ENCODE measurements at regions not wholly inside any gene's neighbourhood (a gene's known extent, or its start where the extent isn't known, plus 50 kb on each side); places are given as distances from the start of the nearest gene placed in this dataset.
A peak's percentile ranks its signal among the peaks of the same experiment; 100 is the strongest.

DNA sequence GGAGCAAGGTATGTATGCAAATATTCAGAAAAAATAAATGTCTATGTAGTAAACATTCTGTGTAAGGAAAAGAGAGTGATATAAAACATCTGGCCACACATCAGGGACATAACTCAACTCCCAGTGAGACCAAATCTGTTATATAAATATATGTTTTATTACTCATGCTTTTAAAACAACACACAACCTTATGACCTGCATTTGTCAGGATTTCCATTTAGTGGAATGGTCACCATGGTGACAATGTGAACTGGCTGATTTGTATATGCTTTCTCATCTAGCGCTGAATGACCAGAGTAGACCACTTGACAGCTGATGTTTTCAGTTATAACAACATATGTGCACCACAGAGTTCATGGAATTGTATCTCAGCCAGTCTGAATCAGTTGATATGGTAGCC, 551.7 kb downstream of the HTR7 start:
- no peaks in the 10 kb centered on the region for H3K4me1 ChIP-seq (ENCODE audit: control insufficient read depth, insufficient read depth, low read length)
- H3K27me3 ChIP-seq (ENCODE audit: control insufficient read depth, insufficient read depth, low read length), result no peaks in the 10 kb centered on the region
- H3K9me3 ChIP-seq (replicated peaks; ENCODE audit: control insufficient read depth, low read depth, low read length), result peaks cover 2% of the 10 kb centered on the region
- H3K4me3 ChIP-seq (ENCODE audit: low read length), result no peak overlapping the region
- peak; percentile 96 for DNase-seq
- no peaks in the 10 kb centered on the region for H3K36me3 ChIP-seq (ENCODE audit: control insufficient read depth, insufficient read depth, low read length)
- WGBS (ENCODE audit: insufficient coverage), result 40% methylated on average over 1 of the region's 1 CpG
- H3K27ac ChIP-seq (ENCODE audit: low read length), result peak overlapping the region; percentile 77

DNA sequence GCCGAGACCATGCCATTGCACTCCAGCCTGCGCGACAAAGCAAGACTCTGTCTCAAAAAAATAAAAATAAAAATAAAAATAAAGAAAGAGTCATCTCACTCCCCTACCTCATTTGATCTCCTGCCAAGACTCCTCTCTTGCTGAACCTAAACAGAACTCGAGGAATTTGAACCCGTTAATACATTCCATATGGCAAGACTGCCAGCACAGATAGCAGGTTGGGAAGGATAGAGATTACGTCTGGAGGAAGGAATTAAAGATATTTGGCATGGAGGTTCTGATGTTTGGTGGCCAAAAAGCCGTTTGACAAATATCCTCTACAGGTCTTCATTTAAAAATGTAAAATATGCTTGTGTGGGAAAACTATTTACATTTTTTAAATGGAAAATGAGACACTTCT, 549.6 kb downstream of the HTR7 start:
- WGBS (ENCODE audit: insufficient coverage), result no CpG with 5 or more reads among the region's 7 CpGs
- no peak overlapping the region for H3K27ac ChIP-seq (ENCODE audit: low read length)
- H3K4me3 ChIP-seq (ENCODE audit: low read length), result no peak overlapping the region
- peaks cover 2% of the 10 kb centered on the region for H3K9me3 ChIP-seq (replicated peaks; ENCODE audit: control insufficient read depth, low read depth, low read length)
- H3K4me1 ChIP-seq (ENCODE audit: control insufficient read depth, insufficient read depth, low read length), result no peaks in the 10 kb centered on the region
- DNase-seq, result peak; percentile 80
- H3K27me3 ChIP-seq (ENCODE audit: control insufficient read depth, insufficient read depth, low read length), result no peaks in the 10 kb centered on the region
- H3K36me3 ChIP-seq (ENCODE audit: control insufficient read depth, insufficient read depth, low read length), result no peaks in the 10 kb centered on the region

DNA sequence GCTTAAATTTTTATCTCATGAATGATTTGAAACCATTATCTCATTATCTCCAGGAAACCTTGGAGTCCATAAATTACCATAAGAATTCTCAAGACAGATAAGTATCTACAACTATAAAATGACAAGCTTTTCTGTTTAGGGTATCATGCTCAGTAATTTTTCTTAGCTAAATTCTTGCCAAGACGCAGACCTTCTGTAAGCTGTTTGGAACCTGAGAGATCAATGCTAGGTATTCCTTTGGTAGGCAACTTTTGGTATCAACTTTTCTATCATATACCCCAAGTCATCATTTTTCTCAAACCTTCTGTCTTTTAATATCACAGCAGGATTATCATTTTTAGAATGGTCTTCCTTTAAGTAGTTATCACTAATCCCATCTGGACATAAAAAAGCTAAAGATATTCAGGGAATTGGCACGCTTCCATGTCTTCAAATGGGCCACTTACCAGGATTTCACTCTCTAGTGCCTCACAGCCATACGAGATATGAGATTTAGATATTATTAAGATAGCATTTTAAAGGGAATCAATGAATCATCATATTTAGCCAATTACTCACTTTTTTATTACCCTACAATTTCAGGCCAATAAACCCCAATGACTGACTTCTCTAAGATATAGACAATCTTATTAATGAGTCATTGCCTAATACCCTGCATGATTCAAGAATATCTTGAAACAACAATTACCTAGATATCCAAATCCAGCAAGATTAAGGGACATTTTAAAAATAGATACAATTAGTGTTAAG, 544.1 kb downstream of the HTR7 start:
- no peak for DNase-seq
- H3K4me1 ChIP-seq (ENCODE audit: control insufficient read depth, insufficient read depth, low read length), result no peaks in the 10 kb centered on the region
- peaks cover 2% of the 10 kb centered on the region for H3K9me3 ChIP-seq (replicated peaks; ENCODE audit: control insufficient read depth, low read depth, low read length)
- no CpG with 5 or more reads among the region's 3 CpGs for WGBS (ENCODE audit: insufficient coverage)
- no peaks in the 10 kb centered on the region for H3K27me3 ChIP-seq (ENCODE audit: control insufficient read depth, insufficient read depth, low read length)
- no peaks in the 10 kb centered on the region for H3K36me3 ChIP-seq (ENCODE audit: control insufficient read depth, insufficient read depth, low read length)
- H3K4me3 ChIP-seq (ENCODE audit: low read length), result no peak overlapping the region
- no peak overlapping the region for H3K27ac ChIP-seq (ENCODE audit: low read length)

- Histone ChIP-seq H3K36me3 (ENCODE audit: control insufficient read depth, insufficient read depth, low read length) (no peaks in the 10 kb centered on the region), H3K27me3 (ENCODE audit: control insufficient read depth, insufficient read depth, low read length) (no peaks in the 10 kb centered on the region), H3K4me1 (ENCODE audit: control insufficient read depth, insufficient read depth, low read length) (no peaks in the 10 kb centered on the region), H3K4me3 (ENCODE audit: low read length) (no peak overlapping the region), H3K27ac (ENCODE audit: low read length) (no peak overlapping the region), H3K9me3 (replicated peaks; ENCODE audit: control insufficient read depth, low read depth, low read length) (no peaks in the 10 kb centered on the region)
- no peak for DNase-seq
- 83% methylated on average over 1 of the region's 1 CpG for WGBS (ENCODE audit: insufficient coverage)
Observed at GRCh38 chr10:90314718-90315117, 543.1 kb downstream of the HTR7 start.

DNA sequence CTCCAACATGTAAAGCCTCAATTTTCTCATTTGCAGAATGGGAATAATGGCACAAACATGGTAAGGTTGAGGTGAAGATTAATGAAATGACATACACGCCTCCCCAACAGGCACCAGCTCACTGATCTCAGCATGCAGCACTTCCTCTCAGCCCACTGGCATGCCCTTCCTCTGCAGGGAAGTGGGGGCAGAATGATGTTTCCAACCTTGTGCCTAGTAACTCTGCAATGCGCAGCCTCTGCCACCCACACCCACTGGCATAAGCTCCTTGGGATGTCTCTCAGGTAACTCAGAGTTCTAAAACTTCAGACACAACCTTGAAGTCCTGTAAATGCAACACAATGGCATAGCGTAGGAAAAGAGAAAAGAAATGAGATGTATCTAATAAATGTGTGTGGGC, 540.7 kb downstream of the HTR7 start:
- Histone ChIP-seq H3K36me3 (ENCODE audit: control insufficient read depth, insufficient read depth, low read length) (no peaks in the 10 kb centered on the region), H3K4me1 (ENCODE audit: control insufficient read depth, insufficient read depth, low read length) (no peaks in the 10 kb centered on the region), H3K9me3 (replicated peaks; ENCODE audit: control insufficient read depth, low read depth, low read length) (no peaks in the 10 kb centered on the region), H3K27ac (ENCODE audit: low read length) (no peak overlapping the region), H3K27me3 (ENCODE audit: control insufficient read depth, insufficient read depth, low read length) (no peaks in the 10 kb centered on the region), H3K4me3 (ENCODE audit: low read length) (no peak overlapping the region)
- no peak for DNase-seq
- WGBS (ENCODE audit: insufficient coverage), result no CpG with 5 or more reads among the region's 3 CpGs

- H3K27me3 ChIP-seq (ENCODE audit: control insufficient read depth, insufficient read depth, low read length), result no peaks in the 10 kb centered on the region
- no peaks in the 10 kb centered on the region for H3K9me3 ChIP-seq (replicated peaks; ENCODE audit: control insufficient read depth, low read depth, low read length)
- no peaks in the 10 kb centered on the region for H3K36me3 ChIP-seq (ENCODE audit: control insufficient read depth, insufficient read depth, low read length)
- no peak overlapping the region for H3K27ac ChIP-seq (ENCODE audit: low read length)
- no peak overlapping the region for H3K4me3 ChIP-seq (ENCODE audit: low read length)
- H3K4me1 ChIP-seq (ENCODE audit: control insufficient read depth, insufficient read depth, low read length), result no peaks in the 10 kb centered on the region
- DNase-seq, result no peak
- 55% methylated on average over 1 of the region's 2 CpGs for WGBS (ENCODE audit: insufficient coverage)
Observed at GRCh38 chr10:90318659-90319058, 539.2 kb downstream of the HTR7 start.

DNA sequence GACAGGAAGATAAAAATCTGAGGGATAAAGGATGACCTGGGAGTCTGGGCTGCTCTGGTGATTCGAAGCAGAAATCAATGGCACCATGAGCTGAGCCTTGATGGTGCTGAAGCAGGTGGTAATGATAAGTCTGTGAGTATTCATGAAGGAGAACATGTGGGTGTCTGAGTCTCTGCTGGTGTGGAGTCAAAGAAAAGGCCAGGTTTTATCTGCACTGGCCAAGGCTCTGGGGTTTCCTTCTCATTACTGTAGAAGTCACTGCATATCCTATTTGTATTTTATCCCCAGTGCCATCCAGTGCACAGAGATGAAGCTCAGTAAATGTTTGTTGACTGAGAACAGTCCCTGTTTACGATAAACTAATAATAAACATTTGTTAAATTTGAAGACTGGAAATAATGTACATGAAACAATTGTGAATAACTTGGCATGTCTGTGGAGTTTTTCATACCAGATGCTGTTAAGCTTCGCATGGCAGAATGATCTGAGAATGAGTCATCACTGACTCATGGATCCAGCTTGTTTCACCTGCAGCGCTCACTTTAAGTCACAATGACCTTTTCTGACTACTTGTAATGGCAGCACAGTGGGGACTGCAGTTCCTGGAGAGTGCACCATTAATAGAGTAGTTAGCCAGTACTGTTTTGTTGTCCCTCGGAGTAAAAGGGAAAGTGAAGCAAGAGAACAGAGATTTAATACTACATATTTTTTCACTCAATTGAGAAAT, 538.5 kb downstream of the HTR7 start:
- Histone ChIP-seq H3K9me3 (replicated peaks; ENCODE audit: control insufficient read depth, low read depth, low read length) (no peaks in the 10 kb centered on the region), H3K36me3 (ENCODE audit: control insufficient read depth, insufficient read depth, low read length) (no peaks in the 10 kb centered on the region), H3K4me1 (ENCODE audit: control insufficient read depth, insufficient read depth, low read length) (no peaks in the 10 kb centered on the region), H3K27me3 (ENCODE audit: control insufficient read depth, insufficient read depth, low read length) (no peaks in the 10 kb centered on the region), H3K4me3 (ENCODE audit: low read length) (no peak overlapping the region), H3K27ac (ENCODE audit: low read length) (no peak overlapping the region)
- WGBS (ENCODE audit: insufficient coverage), result 56% methylated on average over 2 of the region's 5 CpGs
- peak; percentile 44 for DNase-seq

- Histone ChIP-seq H3K27ac (ENCODE audit: low read length) (no peak overlapping the region), H3K36me3 (ENCODE audit: control insufficient read depth, insufficient read depth, low read length) (no peaks in the 10 kb centered on the region), H3K27me3 (ENCODE audit: control insufficient read depth, insufficient read depth, low read length) (no peaks in the 10 kb centered on the region), H3K4me1 (ENCODE audit: control insufficient read depth, insufficient read depth, low read length) (no peaks in the 10 kb centered on the region), H3K9me3 (replicated peaks; ENCODE audit: control insufficient read depth, low read depth, low read length) (no peaks in the 10 kb centered on the region), H3K4me3 (ENCODE audit: low read length) (no peak overlapping the region)
- WGBS (ENCODE audit: insufficient coverage), result no CpG with 5 or more reads among the region's 3 CpGs
- no peak for DNase-seq
Observed at GRCh38 chr10:90321132-90321816, 536.6 kb downstream of the HTR7 start.

- no CpG with 5 or more reads among the region's 2 CpGs for WGBS (ENCODE audit: insufficient coverage)
Observed at GRCh38 chr10:90326498-90327267, 531.2 kb downstream of the HTR7 start.

DNA sequence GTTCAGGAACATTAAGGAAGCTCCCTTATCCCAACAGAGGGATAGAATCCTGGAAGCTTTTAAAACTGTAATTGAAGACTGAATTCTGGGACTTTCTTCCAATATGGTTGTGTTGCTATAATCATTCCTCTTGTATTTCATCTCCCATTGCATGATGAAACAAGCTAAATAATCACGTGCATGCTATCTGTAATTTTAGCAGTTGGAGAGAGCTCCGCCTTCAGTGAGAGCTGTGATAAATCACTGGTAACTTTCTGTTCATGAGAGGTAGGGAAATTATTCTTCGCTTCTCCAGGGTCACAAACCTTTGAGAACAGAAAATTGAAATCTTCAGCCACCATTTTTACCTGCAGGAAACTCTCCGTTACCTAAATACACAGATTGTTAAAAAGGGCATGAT, 530.2 kb downstream of the HTR7 start:
- DNase-seq, result no peak

More at GRCh38 chr10:90326498-90327267, 531.2 kb downstream of the HTR7 start:
- no peak overlapping the region for H3K27ac ChIP-seq (ENCODE audit: low read length)
- H3K4me3 ChIP-seq (ENCODE audit: low read length), result no peak overlapping the region
- H3K4me1 ChIP-seq (ENCODE audit: control insufficient read depth, insufficient read depth, low read length), result no peaks in the 10 kb centered on the region
- no peak for DNase-seq
- H3K36me3 ChIP-seq (ENCODE audit: control insufficient read depth, insufficient read depth, low read length), result no peaks in the 10 kb centered on the region
- H3K27me3 ChIP-seq (ENCODE audit: control insufficient read depth, insufficient read depth, low read length), result no peaks in the 10 kb centered on the region
- no peaks in the 10 kb centered on the region for H3K9me3 ChIP-seq (replicated peaks; ENCODE audit: control insufficient read depth, low read depth, low read length)

More for the DNA sequence above, 530.2 kb downstream of the HTR7 start:
- Histone ChIP-seq H3K4me1 (ENCODE audit: control insufficient read depth, insufficient read depth, low read length) (no peaks in the 10 kb centered on the region), H3K27me3 (ENCODE audit: control insufficient read depth, insufficient read depth, low read length) (no peaks in the 10 kb centered on the region), H3K36me3 (ENCODE audit: control insufficient read depth, insufficient read depth, low read length) (no peaks in the 10 kb centered on the region), H3K9me3 (replicated peaks; ENCODE audit: control insufficient read depth, low read depth, low read length) (no peaks in the 10 kb centered on the region), H3K27ac (ENCODE audit: low read length) (no peak overlapping the region), H3K4me3 (ENCODE audit: low read length) (no peak overlapping the region)
- WGBS (ENCODE audit: insufficient coverage), result no CpG with 5 or more reads among the region's 4 CpGs

All from muscle of leg (tissue), 3 donors.